NCI-H524 (cell line): ENCODE measurements at regions not wholly inside any gene's neighbourhood (a gene's known extent, or its start where the extent isn't known, plus 50 kb on each side); places are given as distances from the start of the nearest gene placed in this dataset.
"Not testable (repeated sequence)": the region's sequence is repeated elsewhere in the genome, so short reads cannot be mapped to it uniquely, and the experiment has no call there.

Experiments
- DNase-seq, 2 experiments: peaks; one replicate each; lab custom pipeline; 2025; lab: John Stamatoyannopoulos, UW

GRCh38 chr1:208465786-208466590 lies 221.8 kb upstream of the PLXNA2 start:
- DNase-seq: no peak

GRCh38 chr1:208467151-208467780 lies 223.1 kb upstream of the PLXNA2 start:
- DNase-seq: no peak

- DNase-seq: no peak
Measured at GRCh38 chr1:208475449-208475848, 231.3 kb upstream of the PLXNA2 start.

- no peak for DNase-seq
Measured at GRCh38 chr1:208475951-208476845, 232.0 kb upstream of the PLXNA2 start.

- DNase-seq: no peak
Measured at GRCh38 chr1:208476846-208477170, 232.6 kb upstream of the PLXNA2 start.

- DNase-seq: no peak
Measured at GRCh38 chr1:208479435-208479834, 235.3 kb upstream of the PLXNA2 start.

- no peak for DNase-seq
Measured at GRCh38 chr1:208485512-208485911, 241.3 kb upstream of the PLXNA2 start.

- DNase-seq: no peak
Measured at GRCh38 chr1:208486677-208487076, 242.5 kb upstream of the PLXNA2 start.

GRCh38 chr1:208488432-208488831 lies 244.2 kb upstream of the PLXNA2 start:
- DNase-seq: not testable (repeated sequence)

- DNase-seq: no peak
Measured at GRCh38 chr1:208496467-208497371, 252.5 kb upstream of the PLXNA2 start.

- no peak for DNase-seq
Measured at GRCh38 chr1:208497866-208498541, 253.8 kb upstream of the PLXNA2 start.

- DNase-seq: no peak
Measured at GRCh38 chr1:208499026-208499425, 254.8 kb upstream of the PLXNA2 start.

- DNase-seq: no peak
Measured at GRCh38 chr1:208499601-208500000, 255.4 kb upstream of the PLXNA2 start.

GRCh38 chr1:208500375-208500774 lies 256.2 kb upstream of the PLXNA2 start:
- peak; percentile 55 to 89 for DNase-seq

- no peak for DNase-seq
Measured at GRCh38 chr1:208501542-208501941, 257.4 kb upstream of the PLXNA2 start.

GRCh38 chr1:208503787-208504186 lies 259.6 kb upstream of the PLXNA2 start:
- no peak for DNase-seq

GRCh38 chr1:208506812-208507211 lies 262.6 kb upstream of the PLXNA2 start:
- no peak for DNase-seq

GRCh38 chr1:208509072-208509471 lies 264.9 kb upstream of the PLXNA2 start:
- no peak for DNase-seq

GRCh38 chr1:208510192-208510952 lies 266.2 kb upstream of the PLXNA2 start:
- DNase-seq: no peak

GRCh38 chr1:208511242-208511860 lies 267.2 kb upstream of the PLXNA2 start:
- DNase-seq: no peak
